HG03064 (cell line): ENCODE measurements at regions not wholly inside any gene's neighbourhood (a gene's known extent, or its start where the extent isn't known, plus 50 kb on each side); places are given as distances from the start of the nearest gene placed in this dataset.
"Not testable (repeated sequence)": the region's sequence is repeated elsewhere in the genome, so short reads cannot be mapped to it uniquely, and the experiment has no call there.

Source experiments
- ATAC-seq: cut with Tn5 transposase; IDR thresholded peaks from one replicate; pipeline ENCODE4 v1.9.1; 2021; ENCODE audit warnings: low read depth; ENCODE audit not compliant: unreplicated experiment

DNA sequence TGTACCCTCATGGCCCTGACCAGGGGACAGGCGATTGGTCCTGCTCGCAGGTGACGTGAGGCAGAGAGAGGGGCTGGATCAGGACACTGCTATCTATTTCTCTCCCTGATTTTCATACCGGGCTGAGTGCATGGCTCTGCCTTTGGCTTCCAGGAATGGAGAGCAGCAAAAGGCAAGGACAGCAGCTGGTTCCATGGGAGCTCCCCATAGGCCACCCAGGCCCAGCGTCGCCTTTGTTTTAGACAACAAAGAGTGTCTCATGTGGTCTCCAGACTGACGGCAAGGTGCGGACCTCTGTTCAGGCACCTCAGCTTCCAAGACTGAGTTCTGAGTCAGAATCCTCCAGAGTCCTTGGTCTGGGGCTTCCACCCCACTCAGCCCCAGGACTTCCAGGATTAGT lies 123.1 kb downstream of the VEGFA start:
- ATAC-seq = no peak

DNA sequence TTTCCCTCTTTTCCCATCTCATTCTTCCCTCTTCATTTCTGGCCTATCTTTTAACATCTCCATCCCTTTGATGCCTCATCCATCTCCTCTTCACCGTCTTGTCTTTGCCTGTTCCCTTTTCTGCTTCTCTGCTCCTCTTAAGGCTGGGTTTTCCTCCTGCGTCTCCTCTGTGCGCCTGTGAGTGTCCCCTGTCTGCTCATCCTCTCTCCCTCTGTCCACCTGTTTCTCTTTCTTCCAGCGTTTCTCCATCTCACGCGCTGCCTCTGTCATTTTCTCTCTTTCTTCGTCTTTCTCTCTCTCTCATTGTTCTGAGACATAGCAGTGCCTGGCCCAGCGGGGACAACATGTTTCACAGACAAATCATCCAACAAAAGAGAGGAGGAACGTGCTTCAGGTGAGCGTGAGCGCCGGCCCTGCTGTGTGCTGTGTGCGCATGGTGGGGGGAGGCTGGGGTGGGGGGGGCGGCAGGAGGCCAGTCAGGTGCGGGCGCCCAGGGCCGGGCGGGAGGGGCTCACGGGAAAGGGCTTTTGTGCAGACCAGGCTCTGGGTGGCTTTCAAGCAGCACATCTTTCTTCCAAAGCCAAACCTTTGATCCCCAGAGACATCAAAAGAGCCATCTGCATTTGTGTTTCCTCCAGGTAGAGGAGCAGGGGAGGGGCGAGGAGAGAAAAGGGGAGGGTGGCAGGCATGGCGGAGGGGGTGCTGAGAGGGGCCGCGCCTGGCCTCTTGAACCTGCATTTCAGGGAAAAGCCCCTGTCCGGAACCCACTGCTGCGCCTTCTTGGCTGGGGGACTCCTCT lies 121.3 kb downstream of the VEGFA start:
- no peak for ATAC-seq

DNA sequence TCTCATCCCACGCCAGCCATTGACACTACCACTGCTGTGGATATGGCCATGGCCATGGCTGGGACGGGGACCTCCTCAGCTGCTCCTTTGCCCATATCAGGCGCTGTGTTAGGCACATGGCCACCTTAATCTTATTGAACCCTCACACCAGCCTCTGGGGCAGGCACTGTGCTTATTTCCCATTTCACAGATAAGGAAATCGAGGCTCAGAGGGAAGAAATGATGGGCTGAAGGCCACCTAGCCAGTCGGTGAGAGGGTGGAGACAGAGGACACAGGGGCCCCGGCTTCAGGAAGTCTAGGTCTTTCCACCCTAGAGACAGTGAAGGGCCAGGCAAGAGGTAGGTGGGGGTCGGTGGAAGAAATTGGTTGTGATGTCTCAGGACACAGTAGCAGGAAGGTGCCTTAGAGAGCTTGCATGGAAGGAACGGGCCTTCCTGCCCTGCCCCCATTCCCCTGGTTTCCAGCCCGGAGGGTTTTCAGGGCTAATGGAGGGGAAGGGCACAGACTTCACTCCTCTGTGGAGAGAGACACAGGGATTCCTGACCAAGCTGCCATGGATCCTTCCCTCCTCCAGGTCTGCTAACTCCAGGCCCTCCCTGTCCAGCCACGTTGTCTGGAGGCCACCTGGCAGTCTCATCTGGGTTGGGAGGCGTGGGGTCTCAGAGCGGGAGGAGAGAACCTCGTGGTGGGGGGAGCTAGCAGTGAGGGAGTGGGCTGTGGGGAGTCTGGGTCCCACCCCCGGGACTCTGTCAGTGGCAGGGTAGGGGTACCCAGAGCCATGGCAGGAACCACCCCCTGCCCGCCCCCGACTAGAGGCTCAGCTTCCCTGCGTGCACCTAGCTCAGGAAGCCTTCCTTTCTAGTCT lies 120.4 kb downstream of the VEGFA start:
- ATAC-seq = no peak

DNA sequence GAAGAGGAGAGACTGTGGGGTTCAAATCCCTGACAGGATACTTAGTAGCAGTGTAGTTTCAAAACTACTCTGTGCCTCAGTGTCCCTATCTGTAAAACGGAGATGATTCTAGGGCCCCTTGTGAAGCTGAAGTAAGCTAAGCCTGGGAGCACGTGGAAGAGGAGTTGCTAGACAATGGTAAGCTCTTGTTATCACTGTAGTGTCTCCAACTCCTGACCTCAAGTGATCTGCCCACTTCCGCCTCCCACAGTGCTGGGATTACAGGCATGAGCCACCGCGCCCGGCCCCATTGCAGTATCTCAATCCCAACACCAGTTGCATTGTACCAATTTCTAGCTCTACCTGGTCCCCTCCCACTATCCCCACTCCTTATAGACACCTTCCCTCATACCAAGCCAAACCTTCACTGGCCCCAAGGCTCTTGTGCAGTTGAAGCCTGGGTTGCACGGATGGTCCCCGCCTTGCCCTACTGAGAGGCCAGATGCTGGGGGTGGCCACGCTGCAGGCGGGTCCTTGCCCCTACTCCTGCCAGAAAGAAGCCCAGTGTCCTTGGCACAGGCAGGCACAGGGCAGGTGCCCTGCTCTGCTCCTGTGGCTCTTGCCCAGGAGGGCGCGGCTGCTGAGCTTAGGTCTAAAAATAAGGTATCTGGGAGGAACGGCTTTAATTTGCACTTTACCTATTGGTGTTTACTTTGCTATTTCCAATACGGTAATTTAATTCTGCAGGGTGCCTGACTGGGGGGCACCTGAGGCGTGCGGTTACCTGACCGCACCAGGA lies 118.1 kb downstream of the VEGFA start:
- no peak for ATAC-seq

DNA sequence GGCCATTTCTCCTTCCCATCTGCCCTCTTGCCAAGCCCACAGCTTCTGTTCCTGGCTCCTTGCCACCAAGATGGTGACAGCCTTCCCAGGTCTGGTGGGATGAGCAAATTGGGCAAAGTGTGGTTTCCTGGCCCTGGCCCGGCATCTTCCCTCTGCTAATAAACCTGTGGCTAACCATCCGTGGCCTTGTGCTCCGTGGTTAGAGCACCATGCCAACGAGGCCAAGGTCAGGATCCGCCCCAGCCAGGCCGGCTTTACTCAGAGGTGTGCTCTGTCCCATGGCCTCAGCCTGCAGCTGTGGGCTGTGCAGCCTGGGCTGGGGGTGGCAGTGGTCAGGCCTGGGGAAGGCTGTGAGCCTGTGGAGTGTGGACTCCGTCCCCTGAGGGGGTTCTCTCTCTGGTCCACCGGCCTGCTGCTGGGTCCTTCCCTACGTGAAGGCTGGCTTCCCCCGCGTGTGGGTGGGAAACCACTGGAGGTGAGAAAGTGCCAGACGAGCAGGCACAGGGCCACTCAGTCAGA lies 117.4 kb downstream of the VEGFA start:
- ATAC-seq = no peak

DNA sequence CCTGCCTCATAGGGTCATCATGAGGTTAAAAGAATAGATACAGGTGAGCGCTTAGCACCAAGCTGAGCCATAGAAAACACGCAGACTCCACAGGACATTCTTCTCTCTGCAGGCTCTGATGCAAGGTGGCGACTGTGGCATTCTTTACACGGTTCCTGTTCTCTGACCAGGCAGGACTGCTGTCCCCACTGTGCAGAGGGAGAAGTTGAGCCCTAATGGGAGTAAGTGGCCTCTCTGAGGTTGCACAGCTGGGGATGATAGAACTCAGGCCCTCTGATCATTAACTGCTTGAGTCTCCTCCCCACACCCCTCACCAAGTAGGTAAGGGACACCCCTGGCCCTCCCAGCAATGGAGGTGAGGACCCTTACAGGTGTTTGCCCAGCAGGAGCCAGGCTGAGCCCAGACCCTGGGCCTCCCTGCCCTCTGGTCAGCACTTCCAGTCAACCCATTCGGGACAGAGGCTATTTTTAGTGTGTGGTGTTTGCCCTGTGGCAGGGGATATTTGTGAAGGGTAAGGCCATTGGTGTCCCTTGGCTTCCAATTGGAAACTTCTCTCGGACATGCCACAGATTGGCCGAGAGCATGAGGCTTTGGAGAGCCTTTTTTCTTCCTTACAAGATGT lies 116.8 kb downstream of the VEGFA start:
- ATAC-seq = no peak

DNA sequence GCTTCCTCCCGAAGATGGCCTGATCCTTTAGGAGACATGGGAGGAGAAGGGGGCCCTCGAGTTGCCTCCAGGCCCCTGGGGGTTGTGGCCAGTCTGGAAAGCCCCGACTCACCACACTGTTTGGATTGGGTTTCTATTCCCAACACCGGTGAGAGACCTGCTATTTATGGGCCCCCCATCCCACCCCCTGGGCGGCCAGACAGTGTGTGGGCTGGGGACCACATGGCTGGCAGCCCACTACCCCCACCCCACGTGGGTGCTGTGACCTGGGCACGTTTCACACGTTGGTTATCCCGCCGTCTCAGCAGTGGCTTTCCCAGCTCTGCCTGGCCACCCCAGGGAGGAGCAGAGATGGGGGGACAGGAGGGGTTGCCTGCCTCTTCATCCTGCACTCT lies 116.1 kb downstream of the VEGFA start:
- no peak for ATAC-seq

DNA sequence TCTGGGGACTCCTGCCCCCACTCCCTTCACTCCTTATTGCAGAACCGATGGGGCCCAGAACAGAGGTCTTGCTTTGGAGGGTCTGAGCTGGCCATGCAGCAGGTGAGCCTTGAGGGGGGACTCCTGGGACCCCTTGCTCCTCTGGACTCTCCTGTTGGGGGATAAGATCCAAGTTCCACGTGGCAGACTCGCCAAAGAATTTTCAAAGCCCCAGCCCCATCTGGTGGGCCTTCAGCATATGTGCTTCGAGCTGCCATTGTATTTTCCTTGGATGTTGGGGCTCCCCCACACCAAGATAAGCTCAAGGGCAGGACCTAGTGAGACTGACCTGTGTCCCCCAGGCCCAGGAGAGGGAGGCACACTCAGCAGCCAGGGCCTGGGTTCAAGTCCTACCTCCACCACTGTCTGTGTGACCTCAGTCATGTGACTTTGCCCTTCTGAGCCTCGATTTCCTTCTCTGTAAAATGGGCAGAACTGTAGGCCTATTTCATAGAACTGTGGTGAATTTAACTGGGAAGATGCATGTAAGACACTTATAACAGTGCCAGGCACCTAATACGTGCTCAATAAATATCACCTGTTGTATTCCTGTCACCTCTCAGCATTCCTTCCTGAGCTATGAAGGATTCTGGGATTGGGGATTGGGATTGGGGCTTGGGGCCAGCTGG lies 115.5 kb downstream of the VEGFA start:
- no peak for ATAC-seq

DNA sequence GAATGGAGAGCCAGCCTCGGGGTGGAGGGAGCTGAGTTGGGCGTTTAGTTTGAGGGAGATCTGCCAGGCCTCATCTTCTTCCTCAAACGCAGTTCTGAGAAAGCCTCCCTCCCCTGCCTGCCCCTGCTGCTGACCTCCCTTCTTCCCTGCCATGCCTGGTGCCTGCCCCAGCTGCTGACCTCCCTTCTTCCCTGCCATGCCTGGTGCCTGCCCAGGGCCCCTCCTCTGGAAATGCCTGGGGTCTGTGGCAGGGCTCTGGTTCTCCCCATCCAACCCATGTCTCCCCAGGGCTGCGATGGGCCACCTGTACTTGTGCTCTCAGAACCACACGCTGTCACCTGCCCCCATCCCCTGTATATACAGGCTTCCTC lies 114.6 kb downstream of the VEGFA start:
- ATAC-seq = no peak

DNA sequence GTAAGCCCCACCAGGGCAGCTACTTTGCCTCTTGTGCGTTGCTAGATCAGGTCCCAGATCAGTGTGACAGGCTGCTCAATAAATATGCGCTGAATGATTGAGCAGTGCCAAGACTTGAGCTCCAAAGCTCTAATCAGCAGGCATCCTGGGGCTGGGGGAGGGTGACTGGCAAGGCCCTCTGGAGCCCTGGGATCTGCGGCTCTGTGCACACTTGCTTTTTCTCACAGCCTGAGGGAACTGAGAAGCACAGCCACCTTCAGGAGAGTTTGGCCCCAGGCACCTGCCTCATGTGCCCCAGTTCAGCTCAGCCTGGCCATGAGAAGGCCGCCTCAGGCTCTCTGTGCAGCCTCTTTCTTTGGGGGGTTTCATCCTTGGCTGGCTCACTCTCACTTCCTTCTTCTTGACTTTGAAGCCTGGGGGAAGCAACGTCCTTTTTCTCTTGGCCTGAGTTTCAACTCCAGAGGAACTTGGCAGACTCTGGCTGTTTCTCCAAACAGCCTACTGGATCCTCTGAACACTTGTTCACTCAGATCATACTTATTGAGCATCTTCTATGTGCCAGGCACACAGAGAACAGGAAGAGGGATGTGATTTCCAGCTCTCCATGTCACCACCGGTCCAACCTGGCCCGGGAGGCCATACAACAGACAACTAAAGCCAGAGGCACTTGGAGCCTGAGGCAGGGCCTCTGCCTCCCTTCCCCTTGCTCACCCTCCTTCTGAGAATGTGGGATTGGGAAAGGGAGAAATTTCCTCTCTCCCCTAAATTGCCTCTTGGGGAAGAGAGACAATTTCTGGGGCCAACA lies 114.0 kb downstream of the VEGFA start:
- ATAC-seq = no peak

DNA sequence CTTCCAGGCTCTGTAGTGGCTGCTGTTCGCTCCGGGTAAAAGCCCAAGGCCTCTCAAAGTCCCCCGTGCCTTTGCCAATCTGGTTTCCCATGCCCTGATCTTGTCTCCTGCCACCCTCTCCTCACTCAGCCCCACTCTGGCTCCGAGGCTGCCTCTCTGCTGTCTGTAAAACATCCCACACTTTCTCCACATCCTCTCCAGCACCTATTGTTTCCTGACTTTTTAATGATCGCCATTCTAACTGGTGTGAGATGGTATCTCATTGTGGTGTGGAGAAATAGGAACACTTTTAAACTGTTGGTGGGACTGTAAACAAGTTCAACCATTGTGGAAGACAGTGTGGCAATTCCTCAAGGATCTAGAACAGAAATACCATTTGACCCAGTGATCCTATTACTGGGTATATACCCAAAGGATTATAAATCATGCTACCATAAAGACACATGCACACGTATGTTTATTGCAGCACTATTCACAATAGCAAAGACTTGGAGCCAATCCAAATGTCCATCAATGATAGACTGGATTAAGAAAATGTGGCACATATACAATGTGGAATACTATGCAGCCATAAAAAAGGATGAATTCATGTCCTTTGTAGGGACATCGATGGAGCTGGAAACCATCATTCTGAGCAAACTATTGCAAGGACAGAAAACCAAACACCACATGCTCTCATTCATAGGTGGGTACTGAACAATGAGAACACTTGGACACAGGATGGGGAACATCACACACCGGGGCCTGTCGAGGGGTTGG lies 112.9 kb downstream of the VEGFA start:
- not testable (repeated sequence) for ATAC-seq

DNA sequence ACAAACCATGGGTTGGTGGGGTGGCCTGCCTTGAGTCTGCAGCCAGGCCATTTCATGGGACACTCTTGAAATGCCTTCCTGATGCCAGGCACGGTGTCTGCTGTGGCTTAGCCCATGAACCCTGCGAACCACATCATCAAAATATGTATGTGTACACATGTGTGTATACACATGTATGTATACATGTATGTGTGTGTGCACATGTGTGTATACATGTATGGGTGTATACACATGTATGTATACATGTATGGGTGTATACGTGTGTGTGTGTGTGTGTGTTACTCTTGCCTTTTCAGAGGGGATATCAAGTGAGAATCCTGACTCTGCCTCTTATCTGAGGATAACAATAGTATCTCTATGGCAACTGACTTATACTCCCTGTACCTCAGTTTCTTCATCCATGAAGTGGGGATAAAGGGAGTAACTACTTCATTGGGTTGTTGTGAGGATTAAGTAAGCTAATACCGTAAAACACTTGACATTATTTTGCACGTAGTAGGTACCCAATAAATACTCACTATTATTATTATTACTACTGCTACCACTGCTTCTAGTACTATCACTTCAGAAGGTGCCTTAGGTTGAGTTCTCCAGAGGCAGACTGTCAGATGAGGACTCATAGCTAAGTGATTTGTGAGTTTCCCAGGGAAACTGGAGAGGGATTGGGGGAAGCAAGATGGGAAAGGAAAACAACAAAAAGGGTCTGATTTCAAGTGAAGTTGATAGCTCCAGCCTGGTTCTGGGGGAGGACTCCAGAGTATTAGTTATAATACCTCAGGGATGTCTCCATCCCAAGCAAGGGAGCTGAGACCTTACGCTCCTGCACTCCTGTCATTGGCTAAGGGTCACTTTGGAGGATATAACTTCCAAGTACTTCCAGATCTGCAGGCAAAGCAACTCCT lies 110.5 kb downstream of the VEGFA start:
- no peak for ATAC-seq

DNA sequence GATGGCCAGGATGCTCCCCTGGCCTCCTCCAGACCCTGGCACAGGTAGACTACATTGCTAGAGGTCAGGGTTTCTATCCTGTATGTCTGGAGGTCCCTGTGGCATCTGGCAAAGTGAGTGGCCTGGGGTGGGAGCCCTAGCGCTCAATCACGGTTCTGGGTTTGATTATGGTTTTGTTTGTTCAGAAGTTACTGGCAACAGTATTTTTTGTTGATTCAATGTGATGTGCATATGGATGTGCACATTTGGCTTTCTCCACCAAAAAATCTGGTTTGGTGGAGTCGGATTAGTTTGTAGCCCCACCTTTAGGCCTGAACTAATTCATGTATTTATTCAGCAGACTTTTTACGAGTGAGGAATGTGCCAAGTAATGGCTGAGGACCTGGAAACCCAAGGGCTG lies 109.7 kb downstream of the VEGFA start:
- ATAC-seq = no peak

DNA sequence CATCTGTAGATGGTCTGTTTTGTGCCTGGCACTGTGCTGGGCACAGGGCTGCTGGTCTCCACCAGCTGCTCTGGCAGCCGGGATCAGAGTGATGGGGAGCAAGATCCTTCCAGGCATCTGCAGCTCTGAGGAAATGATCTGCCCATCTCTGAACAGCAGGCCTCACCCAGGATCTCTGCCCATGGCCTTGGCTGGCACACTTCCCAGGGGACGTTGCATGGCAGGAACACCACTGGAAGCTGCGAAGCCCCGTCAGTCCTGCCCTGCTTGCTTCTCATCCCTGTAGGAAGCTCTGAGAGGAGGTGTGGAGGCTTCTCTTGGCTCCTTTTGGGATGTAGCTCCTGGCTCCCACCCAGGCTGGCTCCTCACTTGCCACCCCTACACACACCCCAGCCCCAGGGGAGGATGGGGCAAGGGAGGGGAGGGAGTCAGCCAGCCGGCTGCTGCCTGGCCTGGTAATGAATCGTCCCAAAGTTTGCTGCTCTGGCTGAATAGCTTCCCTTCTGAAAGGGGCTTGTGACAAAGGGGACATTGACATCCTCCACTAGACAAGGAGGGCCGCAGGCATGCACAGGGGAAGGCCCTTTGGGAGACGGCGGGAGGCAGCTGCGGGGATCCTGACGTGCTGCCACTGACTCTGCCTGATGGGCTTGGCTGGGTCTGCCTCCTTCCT lies 108.9 kb downstream of the VEGFA start:
- no peak for ATAC-seq

DNA sequence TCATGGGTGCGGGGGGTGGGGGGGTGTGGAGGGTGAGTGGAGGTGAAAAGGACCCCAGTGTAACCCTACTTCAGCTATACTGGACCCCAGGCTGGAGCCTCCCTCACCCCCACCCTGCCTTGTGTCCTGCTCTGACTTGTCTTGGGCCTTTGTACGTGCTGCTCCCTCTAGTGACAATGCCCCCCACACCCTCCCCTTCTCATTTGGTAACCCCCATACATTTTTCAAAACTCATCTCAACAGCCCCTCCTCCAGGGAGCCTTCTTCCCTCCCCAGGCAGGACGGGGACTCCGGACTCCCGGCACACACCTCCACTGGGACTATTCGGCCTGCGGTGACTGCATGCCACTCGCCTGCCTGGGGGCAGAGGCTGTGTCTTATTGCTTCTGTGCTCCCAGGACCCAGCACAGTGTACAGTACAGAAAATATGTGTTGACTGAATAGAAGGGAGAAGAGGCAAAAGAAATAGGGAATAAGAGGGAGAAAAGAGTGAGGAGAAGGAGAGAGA lies 108.2 kb downstream of the VEGFA start:
- ATAC-seq = no peak

DNA sequence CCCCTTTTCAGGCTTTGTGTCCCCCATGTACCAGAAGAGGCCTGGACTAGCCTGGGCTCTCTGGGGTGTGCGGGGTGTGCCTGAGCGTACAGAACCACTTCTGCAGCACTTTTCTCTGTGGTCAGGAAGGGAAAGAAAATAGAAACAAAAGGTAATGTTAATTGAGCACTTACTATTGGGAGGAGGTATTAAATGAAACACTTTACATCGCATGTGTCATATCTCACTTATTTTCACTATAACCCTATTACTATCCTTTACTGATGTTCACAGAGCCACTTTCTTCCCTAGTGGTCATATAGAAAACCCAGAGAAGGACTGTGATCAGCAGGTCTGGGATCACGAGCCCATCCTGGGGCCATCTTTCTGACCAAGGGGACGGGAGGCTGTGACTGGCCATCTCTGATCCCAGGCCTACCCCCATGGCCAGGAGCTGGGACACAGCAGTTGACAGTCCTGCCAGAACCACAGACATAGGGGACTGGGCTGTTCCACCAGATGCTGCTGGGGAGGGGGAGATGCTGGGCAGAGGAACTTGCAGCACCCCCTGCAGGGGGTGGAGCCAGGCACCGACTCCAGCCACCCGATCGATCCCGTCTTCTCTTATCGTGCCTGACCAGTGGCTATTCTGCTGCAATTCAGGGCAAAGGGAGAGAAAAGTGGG lies 107.6 kb downstream of the VEGFA start:
- no peak for ATAC-seq
